ENCODE measurements at regions not wholly inside any gene's neighbourhood (a gene's known extent, or its start where the extent isn't known, plus 50 kb on each side); places are given as distances from the start of the nearest gene placed in this dataset.

- no peak for TF ChIP-seq REST (IDR thresholded peaks at IDR 0.05; ENCODE audit: low read depth)
- TF ChIP-seq EZH2phosphoT487 (IDR thresholded peaks at IDR 0.05; ENCODE audit: borderline replicate concordance) = no peak
- no peak for TF ChIP-seq POLR2A (IDR thresholded peaks at IDR 0.05; ENCODE audit: borderline replicate concordance, extremely low read depth, insufficient read depth, insufficient read length)
- no peak for TF ChIP-seq RAD21 (IDR thresholded peaks at IDR 0.05; ENCODE audit: low read depth)
Measured at GRCh38 chr9:107899961-107900330, 410.4 kb upstream of the KLF4 start (continued).

GRCh38 chr9:107898761-107899160 lies 409.2 kb upstream of the KLF4 start:
- H3K9me2 ChIP-seq (ENCODE audit: insufficient read depth) = no peaks in the 10 kb centered on the region
- H3K4me3 ChIP-seq (replicated peaks in 1 of 2; ENCODE audit: low read depth in 1 of 2, low read length in 2 of 2) = no peak overlapping the region
- H2AFZ ChIP-seq (ENCODE audit: low read depth, low read length, poor library complexity, severe bottlenecking) = no peak overlapping the region
- no peak overlapping the region for H3K9ac ChIP-seq (ENCODE audit: low read length)
- no peaks in the 10 kb centered on the region for H4K20me1 ChIP-seq (ENCODE audit: insufficient read depth)
- DNase-seq (ENCODE audit: low read depth, low spot score) (no peak), ATAC-seq (no peak)
- no peaks in the 10 kb centered on the region for H3K27me3 ChIP-seq (ENCODE audit: insufficient read depth, low read length)
- no peaks in the 10 kb centered on the region for H3K36me3 ChIP-seq (ENCODE audit: control insufficient read depth in 1 of 2, insufficient read depth in 2 of 2, low read length in 2 of 2)
- intact Hi-C loops (cut with micrococcal nuclease) = no loop called here
- no peaks in the 10 kb centered on the region for H3K79me2 ChIP-seq (ENCODE audit: insufficient read depth, low read length)
- ChIA-PET RAD21 (ENCODE audit: low non-redundant PET in 1 of 2, low total read pairs in 2 of 2, uncharacterized antibody in 2 of 2, unreplicated experiment in 2 of 2) (no interaction called here), POLR2A (no interaction called here), CTCF (no interaction called here)
- BruUV-seq (replicated peaks) = no TSS peak
- H3K4me2 ChIP-seq (ENCODE audit: low read length) = no peak overlapping the region
- H3K27ac ChIP-seq (ENCODE audit: low read depth, low read length) = no peak overlapping the region
- H3K4me1 ChIP-seq (ENCODE audit: control insufficient read depth in 1 of 2, insufficient read depth in 2 of 2, low read length in 2 of 2) = no peaks in the 10 kb centered on the region
- H3K9me3 ChIP-seq (ENCODE audit: control insufficient read depth in 1 of 2, insufficient read depth in 1 of 2, low read depth in 1 of 2, low read length in 2 of 2) = no peaks in the 10 kb centered on the region
- TF ChIP-seq REST (IDR thresholded peaks at IDR 0.05; ENCODE audit: low read depth) (no peak), YY1 (IDR thresholded peaks at IDR 0.05; ENCODE audit: extremely low read depth, insufficient replicate concordance, low read depth, low read length) (no peak), SRF (IDR thresholded peaks at IDR 0.05; ENCODE audit: low read depth) (no peak), POLR2A (IDR thresholded peaks at IDR 0.05; ENCODE audit: borderline replicate concordance, extremely low read depth, insufficient read depth, insufficient read length) (no peak), CBX3 (IDR thresholded peaks at IDR 0.05; ENCODE audit: low read depth) (no peak), TCF7L2 (IDR thresholded peaks at IDR 0.05; ENCODE audit: borderline replicate concordance, extremely low read depth, insufficient read depth, insufficient read length) (no peak), ZNF274 (IDR thresholded peaks at IDR 0.05; ENCODE audit: low read depth, low read length) (no peak), SP1 (IDR thresholded peaks at IDR 0.05; ENCODE audit: low read depth) (no peak), ZFX (IDR thresholded peaks at IDR 0.05) (no peak), JUND (IDR thresholded peaks at IDR 0.05) (no peak), POLR2AphosphoS5 (IDR thresholded peaks at IDR 0.05; ENCODE audit: low read depth, low read length) (no peak), ATF3 (IDR thresholded peaks at IDR 0.05) (no peak), CEBPB (IDR thresholded peaks at IDR 0.05; ENCODE audit: low read depth) (no peak), RAD21 (IDR thresholded peaks at IDR 0.05; ENCODE audit: low read depth) (no peak), CTCF (IDR thresholded peaks at IDR 0.05 in 2 of 3, conservative IDR thresholded peaks at IDR 0.05 in 1 of 3; ENCODE audit: borderline replicate concordance in 1 of 3, insufficient read depth in 1 of 3, low read depth in 2 of 3, low read length in 2 of 3) (no peak)

Measured in HCT116 (cell line).